ENCODE measurements at regions not wholly inside any gene's neighbourhood (a gene's known extent, or its start where the extent isn't known, plus 50 kb on each side); places are given as distances from the start of the nearest gene placed in this dataset.

GRCh38 chr5:89570557-89570956 lies 687.6 kb upstream of the MEF2C start:
- Histone ChIP-seq H3K4me1 (peaks cover 0 to 7% (median 0%) of the 10 kb centered on the region in 4 donors), H3K9me3 (no peaks in the 10 kb centered on the region), H3K27me3 (no peaks in the 10 kb centered on the region), H3K36me3 (no peaks in the 10 kb centered on the region), H3K27ac (replicated peaks in 1 of 4) (no peak overlapping the region), H3K4me3 (no peak overlapping the region)
- WGBS, result 88% methylated on average over 2 of the region's 2 CpGs
- no peak for DNase-seq (ENCODE audit: extremely low spot score)
- intact Hi-C loops (cut with DNase I), result no loop called here
- TF ChIP-seq POLR2A (IDR thresholded peaks at IDR 0.05; ENCODE audit: low read depth), result no peak
- TF ChIP-seq POLR2AphosphoS5 (IDR thresholded peaks at IDR 0.05), result no peak
- no peak for TF ChIP-seq EP300 (IDR thresholded peaks at IDR 0.05)
- no peak for TF ChIP-seq CTCF (IDR thresholded peaks at IDR 0.05)

GRCh38 chr5:89566340-89566739 lies 683.4 kb upstream of the MEF2C start:
- H3K9me3 ChIP-seq, result no peaks in the 10 kb centered on the region
- no peaks in the 10 kb centered on the region for H3K27me3 ChIP-seq
- 100% methylated on average over 1 of the region's 1 CpG for WGBS
- intact Hi-C loops (cut with DNase I), result no loop called here
- no peaks in the 10 kb centered on the region for H3K36me3 ChIP-seq
- no peak overlapping the region for H3K27ac ChIP-seq (replicated peaks in 1 of 4)
- TF ChIP-seq POLR2A (IDR thresholded peaks at IDR 0.05; ENCODE audit: low read depth), result no peak
- TF ChIP-seq EP300 (IDR thresholded peaks at IDR 0.05), result no peak
- no peak for TF ChIP-seq CTCF (IDR thresholded peaks at IDR 0.05)
- TF ChIP-seq POLR2AphosphoS5 (IDR thresholded peaks at IDR 0.05), result no peak
- H3K4me3 ChIP-seq, result no peak overlapping the region
- DNase-seq (ENCODE audit: extremely low spot score), result no peak
- H3K4me1 ChIP-seq, result no peaks in the 10 kb centered on the region

- no peak for DNase-seq (ENCODE audit: extremely low spot score)
- no peak overlapping the region for H3K27ac ChIP-seq (replicated peaks in 1 of 4)
- intact Hi-C loops (cut with DNase I), result no loop called here
- H3K9me3 ChIP-seq, result no peaks in the 10 kb centered on the region
- no peak for TF ChIP-seq POLR2AphosphoS5 (IDR thresholded peaks at IDR 0.05)
- no peaks in the 10 kb centered on the region for H3K27me3 ChIP-seq
- H3K4me1 ChIP-seq, result no peaks in the 10 kb centered on the region
- H3K36me3 ChIP-seq, result no peaks in the 10 kb centered on the region
- WGBS, result 75% methylated on average over 4 of the region's 4 CpGs
- H3K4me3 ChIP-seq, result no peak overlapping the region
These were observed 677.7 kb upstream of the MEF2C start for GRCh38 chr5:89560696-89561095.

GRCh38 chr5:89556215-89556913 lies 673.4 kb upstream of the MEF2C start:
- intact Hi-C loops (cut with DNase I), result no loop called here
- DNase-seq (ENCODE audit: extremely low spot score), result no peak
- TF ChIP-seq EP300 (IDR thresholded peaks at IDR 0.05), result no peak
- TF ChIP-seq POLR2AphosphoS5 (IDR thresholded peaks at IDR 0.05), result no peak
- no peak for TF ChIP-seq POLR2A (IDR thresholded peaks at IDR 0.05; ENCODE audit: low read depth)
- no peak for TF ChIP-seq CTCF (IDR thresholded peaks at IDR 0.05)
- Histone ChIP-seq H3K4me1 (no peaks in the 10 kb centered on the region), H3K9me3 (no peaks in the 10 kb centered on the region), H3K27ac (replicated peaks in 1 of 4) (no peak overlapping the region), H3K36me3 (no peaks in the 10 kb centered on the region), H3K4me3 (no peak overlapping the region), H3K27me3 (no peaks in the 10 kb centered on the region)
- 73% methylated on average over 5 of the region's 5 CpGs for WGBS

- TF ChIP-seq CTCF (IDR thresholded peaks at IDR 0.05), result no peak
- TF ChIP-seq EP300 (IDR thresholded peaks at IDR 0.05), result no peak
- TF ChIP-seq POLR2AphosphoS5 (IDR thresholded peaks at IDR 0.05), result no peak
- peaks cover 0 to 12% (median 9%) of the 10 kb centered on the region in 4 donors for H3K4me1 ChIP-seq
- WGBS, result 95% methylated on average over 1 of the region's 1 CpG
These were observed 663.7 kb upstream of the MEF2C start for GRCh38 chr5:89546657-89547056.

More at GRCh38 chr5:89546657-89547056, 663.7 kb upstream of the MEF2C start:
- Histone ChIP-seq H3K9me3 (no peaks in the 10 kb centered on the region), H3K36me3 (no peaks in the 10 kb centered on the region), H3K4me3 (no peak overlapping the region), H3K27ac (replicated peaks in 1 of 4) (no peak overlapping the region), H3K27me3 (no peaks in the 10 kb centered on the region)
- intact Hi-C loops (cut with DNase I), result no loop called here
- no peak for DNase-seq (ENCODE audit: extremely low spot score)

Measured in esophagus muscularis mucosa (tissue), 4 donors.